CD4-positive, CD25-positive, alpha-beta regulatory T cell (primary cell): ENCODE measurements at regions not wholly inside any gene's neighbourhood (a gene's known extent, or its start where the extent isn't known, plus 50 kb on each side); places are given as distances from the start of the nearest gene placed in this dataset.

Experiments
- ATAC-seq, 2 donors: fragments of 150-1000 bp; cut with Tn5 transposase; one replicate each; pipeline ENCODE4 v1.10.0; 2021; ENCODE audit warnings: low read depth in 2 of 2, moderate number of reproducible peaks in 2 of 2, moderate library complexity in 1 of 2
- DNase-seq, 3 donors: peaks; one replicate each; pipeline versions ENCODE4 v3.0.0 to v3.0.0-alpha.2; 2012 to 2022; ENCODE audit warnings: mixed read lengths in 1 of 3
- H3K27ac ChIP-seq: one replicate; pipeline ENCODE4 v1.7.0; 2013; ENCODE audit warnings: mild to moderate bottlenecking, low read length; ENCODE audit not compliant: insufficient read depth, poor library complexity, severe bottlenecking
- H3K27me3 ChIP-seq: one replicate; pipeline ENCODE4 v1.7.0; 2013; ENCODE audit warnings: low read length; ENCODE audit not compliant: control insufficient read depth, insufficient read depth
- H3K36me3 ChIP-seq: one replicate; pipeline ENCODE4 v1.7.0; 2013; ENCODE audit warnings: mild to moderate bottlenecking, low read length, moderate library complexity; ENCODE audit not compliant: control insufficient read depth, insufficient read depth
- H3K4me1 ChIP-seq: 2 replicates; pipeline ENCODE4 v1.7.0; 2013; ENCODE audit warnings: mild to moderate bottlenecking, low read length; ENCODE audit not compliant: insufficient read depth, control insufficient read depth, poor library complexity, severe bottlenecking
- H3K4me3 ChIP-seq: one replicate; pipeline ENCODE4 v1.7.0; 2013; ENCODE audit warnings: low read depth, mild to moderate bottlenecking, low read length, moderate library complexity
- H3K9me3 ChIP-seq, 2 experiments: 1 replicate in 1 of 2; 2 replicates in 1 of 2; pipeline ENCODE4 v1.7.0; 2013; ENCODE audit warnings: low read length in 2 of 2, mild to moderate bottlenecking in 1 of 2, moderate library complexity in 1 of 2; ENCODE audit not compliant: control insufficient read depth in 2 of 2
- H3K27ac Mint-ChIP-seq, 3 donors: one replicate each; pipeline ENCODE4 v1.8.0; 2020 to 2022; ENCODE audit warnings: mild to moderate bottlenecking in 3 of 3, mixed read lengths in 3 of 3, moderate library complexity in 2 of 3
- H3K27me3 Mint-ChIP-seq: one replicate; pipeline ENCODE4 v1.8.0; 2022; ENCODE audit warnings: mild to moderate bottlenecking, mixed read lengths
- H3K36me3 Mint-ChIP-seq: one replicate; pipeline ENCODE4 v1.8.0; 2020; ENCODE audit warnings: mixed read lengths
- H3K4me1 Mint-ChIP-seq, 4 donors: one replicate each; pipeline ENCODE4 v1.8.0; 2020 to 2022; ENCODE audit warnings: mixed read lengths in 4 of 4, mild to moderate bottlenecking in 1 of 4
- H3K4me3 Mint-ChIP-seq, 4 donors: one replicate each; pipeline ENCODE4 v1.8.0; 2020 to 2022; ENCODE audit warnings: mild to moderate bottlenecking in 4 of 4, mixed read lengths in 4 of 4, moderate library complexity in 3 of 4
- H3K9me3 Mint-ChIP-seq, 7 donors: one replicate each; pipeline ENCODE4 v1.8.0; 2020 to 2022; ENCODE audit warnings: mixed read lengths in 7 of 7, mild to moderate bottlenecking in 3 of 7, moderate library complexity in 2 of 7

DNA sequence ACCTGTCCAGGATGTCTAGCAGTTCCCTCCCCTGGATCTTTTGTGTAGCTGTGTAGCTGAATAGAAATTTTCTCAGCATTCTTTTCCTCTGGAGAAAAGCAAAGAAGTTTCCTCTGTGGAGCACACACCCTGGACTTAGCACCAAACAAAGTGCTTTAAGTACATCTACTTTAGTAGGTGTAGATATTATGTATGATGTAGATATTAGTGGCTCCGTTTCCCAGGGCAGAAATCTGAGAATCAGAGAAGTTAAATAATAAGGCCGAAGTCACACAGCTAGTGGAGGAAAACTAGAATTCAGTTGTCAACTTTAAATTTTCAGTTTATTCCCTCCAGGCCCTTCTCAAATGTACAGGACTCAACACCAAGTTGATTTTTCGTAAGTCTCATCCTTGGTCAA, 401.7 kb upstream of the NR2F2 start:
- no peaks in the 10 kb centered on the region for H3K4me1 ChIP-seq
- Mint-ChIP-seq H3K4me1 (peaks cover 0 to 5% (median 0%) of the 10 kb centered on the region in 4 donors), H3K9me3 (peaks cover 0 to 1% (median 0%) of the 10 kb centered on the region in 7 donors), H3K27ac (peak overlapping the region in 1 of 3 donors; percentile 14), H3K36me3 (no peaks in the 10 kb centered on the region), H3K4me3 (no peak overlapping the region), H3K27me3 (peaks cover 4% of the 10 kb centered on the region)
- H3K4me3 ChIP-seq = no peak overlapping the region
- ATAC-seq (no peak), DNase-seq (no peak)
- no peaks in the 10 kb centered on the region for H3K9me3 ChIP-seq
- no peaks in the 10 kb centered on the region for H3K36me3 ChIP-seq
- H3K27ac ChIP-seq = no peak overlapping the region
- no peaks in the 10 kb centered on the region for H3K27me3 ChIP-seq

GRCh38 chr15:95929232-95929846, 401.2 kb upstream of the NR2F2 start:
- Mint-ChIP-seq H3K36me3 (no peaks in the 10 kb centered on the region), H3K9me3 (peaks cover 0 to 1% (median 0%) of the 10 kb centered on the region in 7 donors), H3K4me3 (no peak overlapping the region), H3K27ac (no peak overlapping the region), H3K4me1 (peaks cover 0 to 5% (median 0%) of the 10 kb centered on the region in 4 donors), H3K27me3 (peaks cover 4% of the 10 kb centered on the region)
- no peak overlapping the region for H3K4me3 ChIP-seq
- no peaks in the 10 kb centered on the region for H3K9me3 ChIP-seq
- peak in 1 of 3 donors; percentile 9 for DNase-seq
- H3K27ac ChIP-seq = no peak overlapping the region
- no peaks in the 10 kb centered on the region for H3K4me1 ChIP-seq
- no peak for ATAC-seq
- no peaks in the 10 kb centered on the region for H3K27me3 ChIP-seq
- H3K36me3 ChIP-seq = no peaks in the 10 kb centered on the region

GRCh38 chr15:95930659-95931375, 399.7 kb upstream of the NR2F2 start:
- DNase-seq = no peak
- Histone ChIP-seq H3K4me3 (no peak overlapping the region), H3K27ac (no peak overlapping the region), H3K9me3 (no peaks in the 10 kb centered on the region), H3K36me3 (no peaks in the 10 kb centered on the region), H3K4me1 (no peaks in the 10 kb centered on the region), H3K27me3 (no peaks in the 10 kb centered on the region)
- Mint-ChIP-seq H3K36me3 (no peaks in the 10 kb centered on the region), H3K9me3 (peaks cover 0 to 1% (median 0%) of the 10 kb centered on the region in 7 donors), H3K4me1 (peaks cover 0 to 5% (median 0%) of the 10 kb centered on the region in 4 donors), H3K4me3 (no peak overlapping the region), H3K27me3 (peaks cover 4% of the 10 kb centered on the region), H3K27ac (no peak overlapping the region)
- no peak for ATAC-seq

DNA sequence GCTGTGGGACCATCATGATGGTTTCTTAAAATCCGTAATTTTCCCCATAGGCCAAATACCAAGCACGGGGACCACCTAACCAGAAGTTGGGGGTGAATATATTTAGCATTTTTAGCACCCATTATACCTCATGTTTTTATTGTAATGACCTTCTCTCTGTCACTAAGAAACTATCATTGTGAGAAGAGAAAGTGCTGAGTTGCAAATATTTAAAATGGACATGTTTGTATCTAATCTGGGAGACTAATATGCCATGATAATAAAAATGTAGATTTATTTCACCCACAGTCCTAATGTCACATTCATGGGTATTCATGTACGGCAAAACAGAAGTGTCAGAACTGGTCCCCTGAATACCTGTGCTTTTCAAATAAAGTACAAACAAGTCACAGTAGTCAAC, 398.9 kb upstream of the NR2F2 start:
- no peaks in the 10 kb centered on the region for H3K4me1 ChIP-seq
- Mint-ChIP-seq H3K9me3 (no peaks in the 10 kb centered on the region), H3K36me3 (no peaks in the 10 kb centered on the region), H3K27ac (no peak overlapping the region), H3K4me3 (no peak overlapping the region), H3K27me3 (peaks cover 4% of the 10 kb centered on the region), H3K4me1 (peaks cover 0 to 5% (median 0%) of the 10 kb centered on the region in 4 donors)
- H3K4me3 ChIP-seq = no peak overlapping the region
- no peaks in the 10 kb centered on the region for H3K36me3 ChIP-seq
- no peak overlapping the region for H3K27ac ChIP-seq
- H3K9me3 ChIP-seq = no peaks in the 10 kb centered on the region
- no peak for DNase-seq
- no peaks in the 10 kb centered on the region for H3K27me3 ChIP-seq
- no peak for ATAC-seq

DNA sequence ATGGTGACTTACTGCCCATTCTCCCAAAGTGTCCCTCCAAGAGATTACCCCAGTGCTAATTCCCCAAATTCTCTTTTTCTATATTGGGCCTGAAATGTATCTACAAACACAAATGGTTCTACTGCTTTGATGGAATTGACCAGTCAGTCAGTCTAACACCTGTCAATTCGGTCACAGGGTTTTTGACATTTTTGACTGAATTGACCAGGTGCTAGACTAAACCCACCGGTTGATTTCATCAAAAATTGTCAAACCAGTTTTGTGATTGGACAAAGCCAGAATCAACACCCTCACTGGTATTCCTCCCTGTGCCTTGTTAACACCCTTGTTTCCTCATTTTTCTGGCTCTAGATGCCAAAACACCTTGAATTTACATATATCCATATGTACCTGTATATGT, 398.4 kb upstream of the NR2F2 start:
- ATAC-seq (no peak), DNase-seq (no peak)
- Mint-ChIP-seq H3K4me1 (peaks cover 0 to 5% (median 0%) of the 10 kb centered on the region in 4 donors), H3K9me3 (no peaks in the 10 kb centered on the region), H3K27ac (no peak overlapping the region), H3K36me3 (no peaks in the 10 kb centered on the region), H3K27me3 (peaks cover 4% of the 10 kb centered on the region), H3K4me3 (no peak overlapping the region)
- Histone ChIP-seq H3K9me3 (no peaks in the 10 kb centered on the region), H3K4me3 (no peak overlapping the region), H3K27ac (no peak overlapping the region), H3K27me3 (no peaks in the 10 kb centered on the region), H3K36me3 (no peaks in the 10 kb centered on the region), H3K4me1 (no peaks in the 10 kb centered on the region)

DNA sequence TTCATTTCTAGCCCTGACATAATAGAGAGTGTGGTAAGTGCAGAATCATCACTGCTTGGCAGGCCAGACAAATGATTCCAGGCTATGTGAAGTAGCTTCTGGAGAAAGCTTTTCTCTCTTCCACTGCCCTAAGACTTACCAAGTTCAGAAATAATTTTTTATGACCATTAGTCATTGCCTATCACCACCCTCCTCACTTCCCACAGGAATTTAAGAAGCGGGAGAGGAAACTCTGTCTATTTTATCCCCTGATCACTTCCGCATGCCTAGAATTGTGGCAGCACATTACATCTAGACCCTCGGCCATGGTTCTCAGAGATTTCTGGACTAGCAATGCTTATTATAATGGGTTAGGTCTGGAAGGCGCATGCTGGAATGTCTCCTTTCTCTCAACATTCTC, 397.8 kb upstream of the NR2F2 start:
- H3K4me3 Mint-ChIP-seq = no peak overlapping the region
- H3K4me1 ChIP-seq = no peaks in the 10 kb centered on the region
- no peaks in the 10 kb centered on the region for H3K27me3 ChIP-seq
- H3K9me3 Mint-ChIP-seq = no peaks in the 10 kb centered on the region
- H3K4me1 Mint-ChIP-seq = peaks cover 0 to 5% (median 0%) of the 10 kb centered on the region in 4 donors
- no peaks in the 10 kb centered on the region for H3K36me3 Mint-ChIP-seq
- no peaks in the 10 kb centered on the region for H3K9me3 ChIP-seq
- H3K36me3 ChIP-seq = no peaks in the 10 kb centered on the region
- DNase-seq = no peak
- no peak overlapping the region for H3K27ac Mint-ChIP-seq
- no peak overlapping the region for H3K4me3 ChIP-seq
- no peak for ATAC-seq
- H3K27me3 Mint-ChIP-seq = peaks cover 2% of the 10 kb centered on the region
- H3K27ac ChIP-seq = no peak overlapping the region

GRCh38 chr15:95935852-95936251, 394.6 kb upstream of the NR2F2 start:
- Mint-ChIP-seq H3K4me1 (no peaks in the 10 kb centered on the region), H3K9me3 (peaks cover 0 to 1% (median 0%) of the 10 kb centered on the region in 7 donors), H3K27me3 (no peaks in the 10 kb centered on the region), H3K36me3 (no peaks in the 10 kb centered on the region), H3K27ac (no peak overlapping the region), H3K4me3 (no peak overlapping the region)
- Histone ChIP-seq H3K36me3 (no peaks in the 10 kb centered on the region), H3K27me3 (no peaks in the 10 kb centered on the region), H3K4me1 (no peaks in the 10 kb centered on the region), H3K4me3 (no peak overlapping the region), H3K27ac (no peak overlapping the region), H3K9me3 (no peaks in the 10 kb centered on the region)
- ATAC-seq (no peak), DNase-seq (no peak)

DNA sequence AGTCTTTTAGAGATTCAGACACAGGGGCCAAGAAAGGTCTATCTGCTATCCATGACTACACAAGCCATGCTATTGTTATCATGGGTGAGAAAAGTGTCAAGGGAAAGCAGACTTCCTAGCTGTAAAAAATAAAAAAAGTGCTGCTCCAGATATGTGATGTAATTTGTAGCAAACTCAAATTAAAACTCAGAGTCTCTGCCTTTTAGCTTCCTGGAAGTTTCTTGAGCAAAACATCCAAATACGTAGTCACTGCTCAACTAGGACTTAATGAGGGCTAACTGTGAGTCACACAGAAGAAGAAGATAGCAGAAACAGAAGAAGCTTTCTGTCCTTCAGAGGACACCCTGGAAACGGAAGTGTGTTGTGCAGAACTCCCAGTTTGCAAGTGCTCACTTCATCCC, 393.4 kb upstream of the NR2F2 start:
- H3K4me1 ChIP-seq = no peaks in the 10 kb centered on the region
- no peaks in the 10 kb centered on the region for H3K36me3 ChIP-seq
- no peak for ATAC-seq
- H3K4me1 Mint-ChIP-seq = no peaks in the 10 kb centered on the region
- H3K27ac ChIP-seq = no peak overlapping the region
- no peaks in the 10 kb centered on the region for H3K27me3 Mint-ChIP-seq
- no peaks in the 10 kb centered on the region for H3K36me3 Mint-ChIP-seq
- H3K4me3 ChIP-seq = no peak overlapping the region
- H3K4me3 Mint-ChIP-seq = no peak overlapping the region
- H3K9me3 ChIP-seq = no peaks in the 10 kb centered on the region
- peak overlapping the region in 1 of 3 donors; percentile 9 for H3K27ac Mint-ChIP-seq
- no peaks in the 10 kb centered on the region for H3K27me3 ChIP-seq
- peaks cover 0 to 1% (median 0%) of the 10 kb centered on the region in 7 donors for H3K9me3 Mint-ChIP-seq
- no peak for DNase-seq
